SK-N-SH (cell line): ENCODE measurements at regions not wholly inside any gene's neighbourhood (a gene's known extent, or its start where the extent isn't known, plus 50 kb on each side); places are given as distances from the start of the nearest gene placed in this dataset.

Experiments used
- CTCF ChIA-PET: fragments of 300-600, 350-600 bp; formaldehyde crosslinking; extraction: SDS; loops from one replicate; lab custom pipeline; 2021; lab: Yijun Ruan, JAX
- POLR2A ChIA-PET: fragments of 350-600 bp; sonication (Branson Sonifier 250); formaldehyde crosslinking; extraction: SDS; loops from one replicate; lab custom pipeline; 2020; ENCODE audit warnings: antibody characterized with exemption, inconsistent platforms; lab: Yijun Ruan, JAX
- DNase-seq: peaks from one replicate; pipeline ENCODE4 v3.0.0; 2012
- H2AFZ ChIP-seq: fragments of 200-600 bp; sonication (generic); 2 replicates; pipeline ENCODE4 v1.8.1; 2016; ENCODE audit warnings: antibody characterized with exemption, mild to moderate bottlenecking, low read depth
- H3F3A ChIP-seq: fragments of 200-600 bp; sonication (generic); replicated peaks from 2 replicates; pipeline ENCODE3; 2016; ENCODE audit warnings: antibody characterized with exemption, mild to moderate bottlenecking; ENCODE audit not compliant: insufficient read depth
- H3K27ac ChIP-seq, 2 experiments: fragments of 200-500 bp in 1 of 2; fragments of 200-600 bp in 1 of 2; sonication (Bioruptor generic) in 1 of 2; sonication (generic), shearing (Covaris generic) in 1 of 2; 2 replicates each; pipeline versions ENCODE4 v1.5.1 to v1.6.1; 2014 to 2016; ENCODE audit warnings: low read depth in 2 of 2, inconsistent platforms in 1 of 2, low read length in 1 of 2, mild to moderate bottlenecking in 1 of 2, mixed read lengths in 1 of 2
- H3K27me3 ChIP-seq: fragments of 200-600 bp; sonication (generic), shearing (Covaris generic); 2 replicates; pipeline ENCODE4 v1.6.1; 2016; ENCODE audit warnings: mixed run types; ENCODE audit not compliant: insufficient read depth
- H3K36me3 ChIP-seq, 2 experiments: fragments of 200-500 bp in 1 of 2; fragments of 200-600 bp in 1 of 2; sonication (Bioruptor generic) in 1 of 2; sonication (generic) in 1 of 2; replicated peaks in 1 of 2; 2 replicates each; pipeline versions ENCODE3 to v1.5.1; 2014 to 2016; ENCODE audit warnings: low read length in 1 of 2, mild to moderate bottlenecking in 1 of 2; ENCODE audit not compliant: insufficient read depth in 2 of 2, control insufficient read depth in 1 of 2
- H3K4me1 ChIP-seq, 2 experiments: fragments of 200-500 bp in 1 of 2; fragments of 200-600 bp in 1 of 2; sonication (Bioruptor generic) in 1 of 2; sonication (generic), shearing (Covaris generic) in 1 of 2; 2 replicates each; pipeline versions ENCODE4 v1.5.1 to v1.6.1; 2014 to 2016; ENCODE audit warnings: low read depth in 1 of 2, low read length in 1 of 2, mixed run types in 1 of 2; ENCODE audit not compliant: insufficient read depth in 2 of 2, control insufficient read depth in 1 of 2
- H3K4me2 ChIP-seq: fragments of 200-600 bp; sonication (generic), shearing (Covaris generic); 2 replicates; pipeline ENCODE4 v1.6.1; 2017; ENCODE audit warnings: mixed run types
- H3K4me3 ChIP-seq, 2 experiments: fragments of 200-500 bp in 1 of 2; fragments of 200-600 bp in 1 of 2; sonication (Bioruptor generic) in 1 of 2; sonication (generic), shearing (Covaris generic) in 1 of 2; 2 replicates each; pipeline versions ENCODE4 v1.5.1 to v1.8.1; 2014 to 2016; ENCODE audit warnings: low read depth in 2 of 2, inconsistent platforms in 1 of 2, low read length in 1 of 2, mild to moderate bottlenecking in 1 of 2, mixed read lengths in 1 of 2, moderate library complexity in 1 of 2
- H3K79me2 ChIP-seq: fragments of 200-600 bp; sonication (generic); 2 replicates; pipeline ENCODE4 v1.8.1; 2017; ENCODE audit warnings: mild to moderate bottlenecking; ENCODE audit not compliant: insufficient read depth
- H3K9ac ChIP-seq: fragments of 200-600 bp; sonication (generic); 2 replicates; pipeline ENCODE4 v1.6.1; 2017; ENCODE audit warnings: mixed run types
- H3K9me2 ChIP-seq: fragments of 200-600 bp; sonication (generic); 2 replicates; pipeline ENCODE4 v1.6.1; 2017; ENCODE audit warnings: mixed run types
- H3K9me3 ChIP-seq: fragments of 200-600 bp; sonication (generic); 2 replicates; pipeline ENCODE4 v1.6.1; 2017; ENCODE audit warnings: mixed run types, mild to moderate bottlenecking, moderate library complexity
- H4K20me1 ChIP-seq: fragments of 200-600 bp; sonication (generic); 2 replicates; pipeline ENCODE4 v1.6.1; 2017; ENCODE audit warnings: mild to moderate bottlenecking, mixed run types; ENCODE audit not compliant: insufficient read depth
- ELF1 ChIP-seq: IDR thresholded peaks from 2 replicates; pipeline ENCODE4 v1.4.0; 2012
- EP300 ChIP-seq, 2 experiments: IDR thresholded peaks; 2 replicates each; pipeline versions ENCODE4 v1.4.0 to v1.6.1; 2012; ENCODE audit warnings: borderline replicate concordance in 1 of 2, low read depth in 1 of 2, low read length in 1 of 2
- FOSL2 ChIP-seq: IDR thresholded peaks from 2 replicates; pipeline ENCODE4 v1.4.0; 2012; ENCODE audit warnings: low read depth, mild to moderate bottlenecking, moderate library complexity, borderline replicate concordance
- FOXJ3 ChIP-seq: sonication (generic); formaldehyde crosslinking; IDR thresholded peaks from 2 replicates; pipeline ENCODE4 v1.5.1; 2020; ENCODE audit warnings: mild to moderate bottlenecking, missing genetic modification reagents
- JUND ChIP-seq: IDR thresholded peaks from 2 replicates; pipeline ENCODE4 v1.4.0; 2012
- POLR2AphosphoS5 ChIP-seq: IDR thresholded peaks from 2 replicates; pipeline ENCODE4 v1.6.1; 2012; ENCODE audit warnings: low read depth, low read length
- RAD21 ChIP-seq: IDR thresholded peaks from 2 replicates; pipeline ENCODE4 v1.6.1; 2012; ENCODE audit warnings: mild to moderate bottlenecking, low read length
- REST ChIP-seq: IDR thresholded peaks from 2 replicates; pipeline ENCODE4 v1.6.1; 2012; ENCODE audit warnings: mild to moderate bottlenecking, low read depth, low read length, moderate library complexity
- RFX5 ChIP-seq: IDR thresholded peaks from 2 replicates; pipeline ENCODE4 v1.6.1; 2012; ENCODE audit warnings: mild to moderate bottlenecking, improper control_type of control experiment, low read length
- TAF1 ChIP-seq: IDR thresholded peaks from 2 replicates; pipeline ENCODE4 v1.6.1; 2012; ENCODE audit warnings: low read depth, mild to moderate bottlenecking, low read length, moderate library complexity, borderline replicate concordance
- ZBTB33 ChIP-seq: IDR thresholded peaks from 2 replicates; pipeline ENCODE4 v1.4.0; 2012; ENCODE audit warnings: low read depth, borderline replicate concordance
- WGBS: methylation state at CpG from one replicate; pipeline ENCODE4 v1.1.6; 2017; ENCODE audit warnings: low lambda C conversion rate; 5-methylcytosine and 5-hydroxymethylcytosine counted together

- no peaks in the 10 kb centered on the region for H3K4me1 ChIP-seq
- H2AFZ ChIP-seq, result peak overlapping the region; percentile 65; the same call in 1 of the 2 replicates
- no peaks in the 10 kb centered on the region for H3F3A ChIP-seq
- no peaks in the 10 kb centered on the region for H3K36me3 ChIP-seq
- no peaks in the 10 kb centered on the region for H3K9me3 ChIP-seq
- WGBS, result 71% methylated on average over 2 of the region's 2 CpGs
- H3K27me3 ChIP-seq, result no peaks in the 10 kb centered on the region
- no peak overlapping the region for H3K27ac ChIP-seq
- H3K79me2 ChIP-seq, result no peaks in the 10 kb centered on the region
- H3K4me2 ChIP-seq, result no peak overlapping the region
- H3K4me3 ChIP-seq, result no peak overlapping the region
- CTCF ChIA-PET, result no interaction called here
- no peak for DNase-seq
- H3K9me2 ChIP-seq, result no peaks in the 10 kb centered on the region
- no peaks in the 10 kb centered on the region for H4K20me1 ChIP-seq
- POLR2A ChIA-PET, result no interaction called here
- no peak overlapping the region for H3K9ac ChIP-seq
- TF ChIP-seq ZBTB33, result no peak
- TF ChIP-seq FOXJ3 (CRISPR knock-in tag), result no peak
- TF ChIP-seq RFX5, result no peak
- no peak for TF ChIP-seq TAF1
- no peak for TF ChIP-seq JUND
- no peak for TF ChIP-seq REST
- no peak for TF ChIP-seq POLR2AphosphoS5
- no peak for TF ChIP-seq EP300 (IDR thresholded peaks at IDR 0.05; ENCODE audit: borderline replicate concordance in 1 of 2, low read depth in 1 of 2, low read length in 1 of 2)
- TF ChIP-seq RAD21, result no peak
- TF ChIP-seq FOSL2, result no peak
- TF ChIP-seq, all 33 proteins: peak for 0
Observed at GRCh38 chr6:155829646-155830045, 374.0 kb upstream of the NOX3 start.

- ChIA-PET CTCF (no interaction called here), POLR2A (no interaction called here)
- 94% methylated on average over 3 of the region's 3 CpGs for WGBS
Observed at GRCh38 chr6:155828989-155829388, 373.4 kb upstream of the NOX3 start.

More at GRCh38 chr6:155828989-155829388, 373.4 kb upstream of the NOX3 start:
- Histone ChIP-seq H3K4me2 (no peak overlapping the region), H3K79me2 (no peaks in the 10 kb centered on the region), H3K27ac (no peak overlapping the region), H3K9ac (no peak overlapping the region), H3F3A (no peaks in the 10 kb centered on the region), H3K27me3 (no peaks in the 10 kb centered on the region), H3K4me1 (no peaks in the 10 kb centered on the region), H3K9me3 (no peaks in the 10 kb centered on the region), H3K9me2 (no peaks in the 10 kb centered on the region), H3K4me3 (no peak overlapping the region), H3K36me3 (no peaks in the 10 kb centered on the region), H2AFZ (no peak overlapping the region), H4K20me1 (no peaks in the 10 kb centered on the region)
- TF ChIP-seq ELF1, result no peak
- DNase-seq, result no peak
